ENCODE measurements at regions not wholly inside any gene's neighbourhood (a gene's known extent, or its start where the extent isn't known, plus 50 kb on each side); places are given as distances from the start of the nearest gene placed in this dataset.
A peak's percentile ranks its signal among the peaks of the same experiment; 100 is the strongest.
"Not testable (repeated sequence)": the region's sequence is repeated elsewhere in the genome, so short reads cannot be mapped to it uniquely, and the experiment has no call there.

- DNase-seq (ENCODE audit: low spot score): no peak
Observed at GRCh38 chr10:60517805-60518204, 128.1 kb upstream of the ANK3 start.

GRCh38 chr10:60513281-60513680, 123.6 kb upstream of the ANK3 start:
- DNase-seq (ENCODE audit: low spot score): no peak

- no peak for DNase-seq (ENCODE audit: low spot score)
Observed at GRCh38 chr10:60511477-60512229, 122.0 kb upstream of the ANK3 start.

GRCh38 chr10:60508831-60509230, 119.2 kb upstream of the ANK3 start:
- DNase-seq (ENCODE audit: low spot score): no peak

- DNase-seq (ENCODE audit: low spot score): no peak
Observed at GRCh38 chr10:60508037-60508436, 118.4 kb upstream of the ANK3 start.

- DNase-seq (ENCODE audit: low spot score): no peak
Observed at GRCh38 chr10:60502621-60503020, 112.9 kb upstream of the ANK3 start.

- no peak for DNase-seq (ENCODE audit: low spot score)
Observed at GRCh38 chr10:60498985-60499384, 109.3 kb upstream of the ANK3 start.

- no peak for DNase-seq (ENCODE audit: low spot score)
Observed at GRCh38 chr10:60497364-60497763, 107.7 kb upstream of the ANK3 start.

- no peak for DNase-seq (ENCODE audit: low spot score)
Observed at GRCh38 chr10:60496181-60496580, 106.5 kb upstream of the ANK3 start.

GRCh38 chr10:60495338-60496055, 105.8 kb upstream of the ANK3 start:
- DNase-seq (ENCODE audit: low spot score): no peak

- no peak for DNase-seq (ENCODE audit: low spot score)
Observed at GRCh38 chr10:60494774-60495173, 105.1 kb upstream of the ANK3 start.

GRCh38 chr10:60491162-60491561, 101.5 kb upstream of the ANK3 start:
- DNase-seq (ENCODE audit: low spot score): no peak

- DNase-seq (ENCODE audit: low spot score): no peak
Observed at GRCh38 chr10:60490013-60490412, 100.3 kb upstream of the ANK3 start.

- no peak for DNase-seq (ENCODE audit: low spot score)
Observed at GRCh38 chr10:60488111-60488669, 98.5 kb upstream of the ANK3 start.

- DNase-seq (ENCODE audit: low spot score): no peak
Observed at GRCh38 chr10:60487543-60487942, 97.9 kb upstream of the ANK3 start.

- DNase-seq (ENCODE audit: low spot score): no peak
Observed at GRCh38 chr10:60485025-60485424, 95.3 kb upstream of the ANK3 start.

GRCh38 chr10:60480865-60481563, 91.3 kb upstream of the ANK3 start:
- peak; percentile 14 for DNase-seq (ENCODE audit: low spot score)

- no peak for DNase-seq (ENCODE audit: low spot score)
Observed at GRCh38 chr10:60479305-60480020, 89.8 kb upstream of the ANK3 start.

- DNase-seq (ENCODE audit: low spot score): no peak
Observed at GRCh38 chr10:60476451-60476850, 86.8 kb upstream of the ANK3 start.

- DNase-seq (ENCODE audit: low spot score): no peak
Observed at GRCh38 chr10:60473557-60473956, 83.9 kb upstream of the ANK3 start.

GRCh38 chr10:60470091-60470490, 80.4 kb upstream of the ANK3 start:
- no peak for DNase-seq (ENCODE audit: low spot score)

- DNase-seq (ENCODE audit: low spot score): not testable (repeated sequence)
Observed at GRCh38 chr10:60469147-60469546, 79.5 kb upstream of the ANK3 start.
